PC-9 (cell line): ENCODE measurements at regions not wholly inside any gene's neighbourhood (a gene's known extent, or its start where the extent isn't known, plus 50 kb on each side); places are given as distances from the start of the nearest gene placed in this dataset.
"Not testable (repeated sequence)": the region's sequence is repeated elsewhere in the genome, so short reads cannot be mapped to it uniquely, and the experiment has no call there.

Experiments used
- EZH2 ChIP-seq: fragments of 200-600 bp; sonication (generic); IDR thresholded peaks from 2 replicates; pipeline ENCODE4 v1.8.0; 2017; ENCODE audit warnings: antibody characterized with exemption, low read depth
- TF ChIP-seq, protein P1 (sequence below): fragments of 200-600 bp; sonication (generic); conservative IDR thresholded peaks from 2 replicates; pipeline ENCODE4 v1.6.1; 2017; ENCODE audit warnings: mixed run types, antibody characterized with exemption, mild to moderate bottlenecking, moderate library complexity

DNA sequence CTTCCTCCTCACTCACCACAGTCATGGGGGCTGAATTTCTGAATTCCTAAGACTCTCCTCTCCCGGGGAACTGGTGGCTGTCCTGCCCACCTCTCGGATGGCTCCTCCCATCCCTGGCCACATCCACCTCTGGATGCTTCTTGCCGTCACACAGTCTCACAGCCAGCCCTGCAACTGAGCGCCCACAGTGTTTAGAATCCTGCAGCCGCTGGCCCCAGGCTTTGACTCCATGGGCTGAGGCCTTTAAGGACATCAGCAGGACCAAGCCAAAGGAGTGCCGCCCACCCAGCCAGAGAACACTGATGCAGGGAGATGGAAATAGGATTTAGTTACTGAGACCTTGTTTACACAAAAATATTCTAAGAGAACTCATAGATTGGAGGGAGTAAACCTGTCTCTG lies 299.3 kb upstream of the WSB1 start:
- TF ChIP-seq, protein P1, sequence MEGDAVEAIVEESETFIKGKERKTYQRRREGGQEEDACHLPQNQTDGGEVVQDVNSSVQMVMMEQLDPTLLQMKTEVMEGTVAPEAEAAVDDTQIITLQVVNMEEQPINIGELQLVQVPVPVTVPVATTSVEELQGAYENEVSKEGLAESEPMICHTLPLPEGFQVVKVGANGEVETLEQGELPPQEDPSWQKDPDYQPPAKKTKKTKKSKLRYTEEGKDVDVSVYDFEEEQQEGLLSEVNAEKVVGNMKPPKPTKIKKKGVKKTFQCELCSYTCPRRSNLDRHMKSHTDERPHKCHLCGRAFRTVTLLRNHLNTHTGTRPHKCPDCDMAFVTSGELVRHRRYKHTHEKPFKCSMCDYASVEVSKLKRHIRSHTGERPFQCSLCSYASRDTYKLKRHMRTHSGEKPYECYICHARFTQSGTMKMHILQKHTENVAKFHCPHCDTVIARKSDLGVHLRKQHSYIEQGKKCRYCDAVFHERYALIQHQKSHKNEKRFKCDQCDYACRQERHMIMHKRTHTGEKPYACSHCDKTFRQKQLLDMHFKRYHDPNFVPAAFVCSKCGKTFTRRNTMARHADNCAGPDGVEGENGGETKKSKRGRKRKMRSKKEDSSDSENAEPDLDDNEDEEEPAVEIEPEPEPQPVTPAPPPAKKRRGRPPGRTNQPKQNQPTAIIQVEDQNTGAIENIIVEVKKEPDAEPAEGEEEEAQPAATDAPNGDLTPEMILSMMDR, result not testable (repeated sequence)
- TF ChIP-seq EZH2, result not testable (repeated sequence)
